ENCODE measurements at regions not wholly inside any gene's neighbourhood (a gene's known extent, or its start where the extent isn't known, plus 50 kb on each side); places are given as distances from the start of the nearest gene placed in this dataset.

GRCh38 chr10:16304311-16304710 is 132.5 kb upstream of the PTER start:
- TF ChIP-seq CTCF (IDR thresholded peaks at IDR 0.05) = no peak
- TF ChIP-seq POLR2AphosphoS5 (IDR thresholded peaks at IDR 0.05) = no peak
- TF ChIP-seq POLR2A (IDR thresholded peaks at IDR 0.05) = no peak
